Stimulated activated CD8-positive, alpha-beta memory T cell treated with anti-CD3 and anti-CD28 coated beads, Interleukin-15, amount 100 ng/mL, for 48 hours (primary cell): ENCODE measurements at regions not wholly inside any gene's neighbourhood (a gene's known extent, or its start where the extent isn't known, plus 50 kb on each side); places are given as distances from the start of the nearest gene placed in this dataset.

Source experiments
- DNase-seq, 2 donors: peaks; one replicate each; pipeline ENCODE4 v3.0.0-alpha.2; 2020; ENCODE audit warnings: low read depth in 2 of 2

DNA sequence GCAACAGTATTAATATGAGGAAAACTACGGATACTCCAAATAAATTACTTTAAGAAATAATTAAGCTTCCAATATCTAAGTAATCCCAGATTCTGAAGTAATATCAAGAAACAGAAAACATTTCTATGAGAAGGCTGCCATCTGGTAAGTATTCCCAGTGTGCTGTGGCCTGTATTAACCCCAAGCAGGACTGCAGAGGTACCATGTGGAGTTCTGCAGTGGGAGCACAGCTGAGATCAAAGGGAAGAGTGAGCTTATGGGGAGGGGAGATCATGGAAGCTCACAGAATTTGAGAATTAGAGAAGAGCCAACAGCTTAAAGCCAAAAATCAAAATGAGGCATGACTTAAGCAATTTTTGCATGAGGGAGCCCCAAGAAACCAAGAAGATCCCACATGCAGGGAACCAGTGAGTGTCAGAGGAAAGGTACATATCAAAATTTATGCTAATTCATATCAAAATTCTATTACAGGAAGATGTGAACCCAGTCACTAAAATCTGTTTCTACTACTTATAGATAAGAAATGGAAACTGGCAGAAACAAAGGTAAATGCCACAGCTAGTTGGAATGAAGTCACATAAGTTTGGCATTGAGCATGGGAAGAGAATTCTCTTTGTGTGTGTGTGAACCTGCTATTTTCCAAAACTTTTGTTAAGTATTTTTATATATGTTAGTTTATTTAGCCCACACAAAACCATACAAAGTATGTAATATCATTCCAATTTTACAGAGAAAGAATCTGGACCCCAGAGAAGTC lies 62.6 kb upstream of the KITLG start:
- DNase-seq = no peak

GRCh38 chr12:88638966-88639760 lies 58.9 kb upstream of the KITLG start:
- no peak for DNase-seq

DNA sequence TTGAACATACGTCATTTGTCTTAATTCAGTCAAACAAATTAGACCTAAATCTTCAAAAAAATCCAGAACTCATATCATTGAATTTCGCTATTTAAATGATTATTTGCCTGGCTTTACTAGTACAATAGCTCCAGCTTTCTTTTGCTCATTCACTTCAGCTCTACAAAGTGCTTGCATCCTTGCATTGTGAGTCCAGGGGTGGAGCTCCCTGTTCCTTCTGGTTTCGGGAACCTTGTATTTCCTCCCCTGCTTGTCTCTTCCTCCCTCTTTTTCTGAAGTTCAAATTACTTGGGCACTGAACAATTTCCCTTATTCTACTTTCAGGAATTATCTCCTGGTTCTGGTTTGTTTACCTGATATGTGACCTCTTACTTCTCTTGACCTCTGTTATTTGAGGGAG lies 58.1 kb upstream of the KITLG start:
- DNase-seq = no peak

- DNase-seq = no peak
Observed at GRCh38 chr12:88634008-88634407, 53.7 kb upstream of the KITLG start.

GRCh38 chr12:88633312-88633711 lies 53.0 kb upstream of the KITLG start:
- DNase-seq = no peak

DNA sequence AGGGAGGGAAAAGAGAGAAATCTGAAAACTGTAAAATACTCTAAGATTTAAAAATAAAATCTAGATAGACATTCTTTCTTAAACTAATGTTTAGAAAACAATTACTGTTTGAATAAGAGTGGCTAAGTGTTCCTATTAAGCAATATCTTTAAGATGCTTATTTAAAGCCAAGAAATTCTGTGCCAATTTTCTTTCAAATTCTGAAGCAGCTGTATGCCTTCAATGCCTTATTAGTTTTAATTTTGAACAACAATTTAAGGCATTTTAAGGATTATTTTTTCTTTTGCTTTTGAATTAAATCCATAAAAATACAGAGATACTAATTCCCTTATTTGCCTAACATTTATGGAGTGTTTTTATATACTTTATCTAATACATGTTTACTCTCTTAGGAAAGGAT lies 50.3 kb upstream of the KITLG start:
- no peak for DNase-seq
